GM23338 (cell line): ENCODE measurements at regions not wholly inside any gene's neighbourhood (a gene's known extent, or its start where the extent isn't known, plus 50 kb on each side); places are given as distances from the start of the nearest gene placed in this dataset.

ENCODE experiments used
- CTCF ChIP-seq, 2 experiments: fragments of 200-600 bp in 1 of 2; sonication (generic) in 1 of 2; conservative IDR thresholded peaks; 2 replicates each; pipeline versions ENCODE4 v1.5.1 to v1.6.1; 2016 to 2017; ENCODE audit warnings: antibody characterized with exemption in 2 of 2, low read depth in 2 of 2, mild to moderate bottlenecking in 2 of 2, moderate library complexity in 1 of 2
- EZH2 ChIP-seq: fragments of 200-600 bp; sonication (generic); IDR thresholded peaks from one replicate; pipeline ENCODE4 v1.8.0; 2017; ENCODE audit warnings: antibody characterized with exemption, mild to moderate bottlenecking, low read depth; ENCODE audit not compliant: unreplicated experiment
- JUNB ChIP-seq: IDR thresholded peaks from one replicate; pipeline ENCODE4 v1.6.1; 2016; ENCODE audit warnings: antibody characterized with exemption; ENCODE audit not compliant: unreplicated experiment

- no peak for TF ChIP-seq CTCF (conservative IDR thresholded peaks at IDR 0.05; ENCODE audit: low read depth in 2 of 2)
- TF ChIP-seq JUNB = no peak
- no peak for TF ChIP-seq EZH2
Measured at GRCh38 chr5:65085516-65085850, 316.8 kb downstream of the CWC27 start.
